Hematopoietic multipotent progenitor cell (in vitro differentiated cells): ENCODE measurements at regions not wholly inside any gene's neighbourhood (a gene's known extent, or its start where the extent isn't known, plus 50 kb on each side); places are given as distances from the start of the nearest gene placed in this dataset.
"Not testable (repeated sequence)": the region's sequence is repeated elsewhere in the genome, so short reads cannot be mapped to it uniquely, and the experiment has no call there.

Experiments
- DNase-seq, 3 donors: peaks; one replicate each; pipeline ENCODE4 v3.0.0-alpha.2; 2011 to 2015; ENCODE audit warnings: low read depth in 2 of 3, low spot score in 2 of 3

DNA sequence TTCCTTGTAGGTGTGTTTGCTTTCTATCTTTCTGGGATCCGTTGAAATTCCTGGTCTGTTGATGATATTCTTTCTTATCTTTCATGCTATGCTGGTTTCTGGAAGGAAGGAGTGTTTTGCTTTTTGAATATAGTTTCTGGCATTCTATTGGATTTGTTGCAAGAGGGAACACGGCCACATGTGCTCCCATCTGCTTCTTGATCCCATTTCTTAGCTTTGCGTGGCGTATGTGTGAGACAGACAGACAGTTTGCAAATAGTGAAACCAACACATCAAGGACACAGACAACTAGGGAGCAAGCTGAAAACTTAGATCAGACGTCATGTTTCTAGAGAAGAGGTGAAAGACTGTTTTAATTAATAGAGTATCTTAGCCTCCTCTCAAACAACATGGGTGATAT lies 261.9 kb upstream of the PUDP start:
- no peak for DNase-seq

DNA sequence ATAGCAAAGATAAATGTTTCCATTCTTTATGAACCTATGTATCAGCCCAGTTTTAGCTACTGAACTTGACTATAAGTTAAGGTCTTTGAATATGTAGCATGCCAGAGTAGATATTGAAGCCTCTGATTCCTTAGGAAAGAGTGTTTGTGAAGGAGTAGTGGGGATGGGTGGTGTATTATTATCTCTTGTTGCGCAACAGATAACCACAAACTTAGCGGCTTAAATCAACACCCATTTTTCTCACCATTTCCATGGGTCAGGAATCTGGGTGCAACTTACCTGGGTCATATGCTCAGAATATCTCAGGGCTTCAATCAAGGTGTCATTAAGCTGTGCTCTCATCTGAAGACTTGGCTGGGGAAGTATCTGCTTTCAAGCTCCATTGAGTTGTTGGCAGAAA lies 251.4 kb upstream of the PUDP start:
- DNase-seq: no peak

DNA sequence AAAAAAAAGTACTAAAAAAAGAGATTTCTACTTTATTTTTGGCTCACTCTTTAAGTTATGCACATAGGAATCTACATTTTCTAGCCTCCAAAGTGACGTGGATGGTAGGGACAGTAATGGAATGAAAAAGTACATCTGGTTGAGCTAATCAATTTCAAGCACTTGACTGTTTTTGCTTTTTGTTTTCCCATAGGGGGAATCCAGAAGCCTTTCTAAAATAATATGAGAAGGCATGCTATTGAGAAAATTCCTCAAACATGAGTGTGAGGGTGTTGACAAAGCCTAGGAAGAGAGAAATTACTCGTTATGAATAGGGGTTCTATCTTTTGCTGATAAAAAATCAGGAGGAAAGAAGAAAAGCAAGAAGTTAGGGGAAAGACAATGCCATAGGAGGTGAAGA lies 242.5 kb upstream of the PUDP start:
- DNase-seq: no peak

DNA sequence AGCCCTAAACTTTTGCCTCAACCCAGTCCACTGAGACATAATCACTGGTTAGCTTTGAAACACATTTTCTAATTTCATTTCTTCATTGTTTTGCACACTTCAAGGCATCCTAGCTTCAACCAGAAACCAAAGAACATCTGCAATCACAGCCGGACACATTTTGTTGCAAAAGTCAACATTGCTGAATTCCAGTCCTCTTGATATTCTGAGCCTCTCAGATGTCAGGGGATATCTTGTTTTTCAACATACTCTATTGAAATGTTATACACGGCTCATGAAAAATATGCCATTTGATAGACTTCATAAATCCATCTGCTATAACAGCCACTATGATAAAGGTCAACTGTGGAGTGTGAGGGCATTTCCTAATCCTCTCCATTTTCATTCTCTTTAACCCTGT lies 241.6 kb upstream of the PUDP start:
- DNase-seq: no peak

DNA sequence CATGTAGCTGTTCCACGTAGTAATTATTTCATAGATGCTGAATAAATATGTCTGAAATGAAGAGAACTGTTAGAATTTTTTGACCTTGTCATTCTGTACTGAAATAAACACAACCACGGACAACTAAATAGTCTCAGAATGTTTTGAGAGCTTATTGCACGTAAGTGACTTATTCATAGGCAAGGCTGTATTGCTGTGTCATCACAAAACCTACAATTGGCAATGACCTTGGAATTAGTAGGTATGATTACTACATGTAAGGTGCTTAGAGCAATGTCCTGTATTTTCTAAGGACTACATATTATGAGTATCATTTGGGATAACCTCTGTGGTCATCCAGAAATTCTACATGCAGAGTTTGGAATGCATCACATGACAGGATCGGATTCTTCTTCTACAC lies 237.2 kb upstream of the PUDP start:
- no peak for DNase-seq

DNA sequence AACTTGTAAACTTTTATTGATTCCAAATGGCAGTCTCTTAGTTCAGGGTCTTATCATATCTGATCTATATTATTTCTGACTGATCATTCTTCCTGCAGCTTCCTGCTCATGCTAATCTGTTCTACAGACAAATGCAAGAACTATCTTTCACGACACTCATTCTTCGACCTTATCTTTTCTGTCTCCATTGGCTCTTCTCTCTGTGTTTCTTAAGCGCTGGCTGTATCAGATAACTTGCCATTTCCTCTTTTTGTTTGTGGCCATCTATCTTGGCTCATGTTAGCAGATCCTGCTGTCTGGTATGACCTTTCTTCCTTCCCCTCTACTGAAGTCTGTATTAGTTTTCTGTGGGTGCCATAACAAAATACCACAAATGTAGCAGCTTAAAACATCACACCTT lies 230.5 kb upstream of the PUDP start:
- no peak for DNase-seq

DNA sequence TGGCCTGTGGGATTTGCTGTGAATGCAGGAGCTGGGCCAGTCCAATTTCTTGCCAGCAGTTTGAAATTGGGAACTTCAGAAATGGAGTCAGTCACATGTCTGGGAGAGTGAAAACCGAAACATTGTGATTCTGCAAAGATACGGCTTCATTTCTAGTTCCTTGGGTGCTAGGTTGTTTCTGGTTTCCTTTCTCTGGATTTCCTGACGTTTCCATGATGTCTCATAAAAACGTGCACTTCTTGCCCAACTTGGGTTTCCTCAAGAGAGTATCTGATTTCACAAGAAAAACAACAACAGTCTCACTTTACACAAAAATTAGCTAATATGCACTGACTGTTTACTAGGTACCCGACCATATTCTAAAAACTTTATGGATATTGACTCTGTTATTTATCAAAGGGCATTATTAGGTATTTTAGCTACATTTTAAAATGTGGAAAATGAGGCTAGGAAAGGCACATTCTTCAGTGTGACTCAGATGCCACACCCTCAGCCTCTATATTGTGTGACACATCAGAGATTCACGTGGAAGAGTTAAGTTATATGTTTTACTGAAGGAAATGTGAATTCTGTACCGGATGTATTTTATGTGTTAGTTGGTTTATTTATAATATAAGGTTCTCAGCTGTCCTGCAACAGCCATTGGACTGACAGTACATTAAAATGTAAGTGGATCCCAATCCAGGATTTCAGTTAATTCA lies 225.0 kb upstream of the PUDP start:
- no peak for DNase-seq

DNA sequence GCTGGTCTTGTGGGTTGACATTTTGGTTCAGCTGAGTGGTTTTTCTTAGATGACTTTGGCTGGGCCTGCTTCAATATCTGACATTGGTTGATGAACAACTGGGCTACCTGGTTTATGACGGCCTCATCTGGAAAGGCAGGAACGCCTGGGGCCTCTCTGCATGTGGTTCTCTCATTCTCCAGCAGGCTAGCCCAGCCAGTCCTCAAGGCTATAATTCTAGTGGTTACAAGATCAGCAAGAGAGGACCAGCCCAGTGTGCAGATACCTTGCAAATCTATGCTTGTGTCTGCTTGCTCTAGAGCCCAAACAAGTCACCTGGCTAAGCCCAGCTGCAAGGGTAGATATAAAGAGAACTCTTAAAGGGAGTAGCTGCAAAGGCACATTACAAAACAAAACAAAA lies 214.2 kb upstream of the PUDP start:
- no peak for DNase-seq

DNA sequence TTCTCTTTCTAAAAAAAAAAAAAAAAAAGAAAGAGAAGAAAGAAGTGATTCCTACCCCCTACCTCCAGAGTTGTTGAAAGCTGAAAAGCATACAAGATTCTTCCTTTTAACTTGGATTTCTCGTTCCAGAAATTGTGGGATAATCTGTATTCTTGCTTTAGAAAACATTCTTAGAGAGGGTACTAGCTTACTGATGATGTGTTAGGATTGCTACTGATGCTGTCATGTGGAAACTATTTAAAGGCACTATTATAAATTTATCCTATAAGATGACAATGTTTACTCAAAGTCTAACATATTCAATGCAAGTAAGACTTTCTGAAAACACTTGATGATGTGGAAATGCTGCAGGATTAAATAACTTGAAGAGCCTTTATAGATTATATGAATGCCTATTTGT lies 204.0 kb upstream of the PUDP start:
- no peak for DNase-seq

DNA sequence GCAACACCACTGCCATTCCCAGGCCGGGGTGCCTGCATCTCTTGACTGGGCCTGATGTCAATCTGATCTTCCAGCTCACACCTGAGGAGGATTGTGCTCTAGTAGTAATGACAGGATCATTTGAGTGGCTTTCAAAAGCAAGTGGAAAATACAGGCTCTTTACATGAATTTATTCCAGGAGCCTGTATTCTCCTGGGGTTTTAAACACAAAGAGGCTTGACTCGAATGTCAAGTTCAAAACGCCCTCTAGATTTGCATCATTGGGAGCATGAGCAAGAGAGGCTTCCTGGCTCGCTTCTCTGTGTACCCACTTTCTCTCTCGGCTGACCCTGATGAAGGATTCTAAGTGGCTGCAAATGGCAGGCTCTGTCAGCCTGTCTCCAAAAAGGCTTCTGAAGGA lies 199.5 kb upstream of the PUDP start:
- no peak for DNase-seq

DNA sequence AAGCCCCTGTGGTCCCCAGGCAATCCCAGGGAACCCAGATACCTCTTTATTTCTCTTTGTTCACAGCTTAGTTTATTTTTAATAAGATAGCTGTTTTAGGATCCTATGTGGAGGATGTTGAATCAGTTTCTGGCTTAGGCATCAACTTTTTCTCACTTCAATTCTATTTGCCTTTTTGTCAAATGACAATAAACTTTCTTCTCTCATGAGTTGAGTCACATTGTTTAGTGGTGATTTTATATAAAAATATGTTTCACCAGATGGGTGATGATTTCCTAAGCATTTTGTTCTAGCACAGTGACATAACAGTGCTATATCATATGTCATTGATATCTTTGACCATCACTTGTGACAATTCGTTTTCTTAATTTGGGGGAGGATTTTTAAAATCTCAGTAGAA lies 198.1 kb upstream of the PUDP start:
- no peak for DNase-seq

DNA sequence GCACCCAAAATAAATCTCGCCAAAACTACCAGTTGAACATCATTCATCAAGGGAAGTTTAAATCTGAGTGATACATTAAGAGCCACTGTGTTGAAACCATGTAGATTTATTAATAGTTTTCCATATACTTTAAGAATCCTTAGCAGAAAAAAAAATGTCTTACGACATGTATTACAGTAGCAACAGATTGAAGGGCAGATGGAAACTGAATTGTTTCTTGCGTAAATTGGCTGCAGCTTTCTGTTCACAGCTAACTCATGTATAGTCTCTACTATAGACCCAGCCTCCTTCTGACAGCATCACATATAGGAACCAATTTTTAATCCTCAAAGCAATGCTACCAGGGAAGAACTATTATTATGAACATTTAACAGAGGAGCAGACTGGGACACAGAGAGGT lies 195.2 kb upstream of the PUDP start:
- no peak for DNase-seq

DNA sequence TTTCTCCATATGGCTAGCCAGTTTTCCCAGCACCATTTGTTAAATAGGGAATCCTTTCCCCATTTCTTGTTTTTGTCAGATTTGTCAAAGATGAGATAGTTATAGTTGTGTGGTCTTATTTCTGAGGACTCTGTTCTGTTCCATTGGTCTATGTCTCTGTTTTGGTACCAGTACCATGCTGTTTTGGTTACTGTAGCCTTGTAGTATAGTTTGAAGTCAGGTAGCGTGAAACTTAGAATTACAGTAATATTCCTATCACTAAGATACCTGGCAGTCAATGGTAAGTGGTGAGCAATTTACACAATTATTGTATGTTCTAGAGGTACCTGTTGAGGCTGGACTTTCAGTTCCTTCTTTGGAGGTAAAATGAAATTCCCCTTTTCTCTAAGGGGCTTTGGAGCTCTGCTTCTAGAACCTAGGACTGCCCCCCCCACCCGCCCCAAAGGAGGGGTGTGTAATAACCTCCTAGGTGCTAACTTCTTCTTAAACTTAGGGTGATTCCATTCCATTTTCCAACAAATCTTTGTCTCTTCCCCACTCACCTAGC lies 187.9 kb upstream of the PUDP start:
- not testable (repeated sequence) for DNase-seq

DNA sequence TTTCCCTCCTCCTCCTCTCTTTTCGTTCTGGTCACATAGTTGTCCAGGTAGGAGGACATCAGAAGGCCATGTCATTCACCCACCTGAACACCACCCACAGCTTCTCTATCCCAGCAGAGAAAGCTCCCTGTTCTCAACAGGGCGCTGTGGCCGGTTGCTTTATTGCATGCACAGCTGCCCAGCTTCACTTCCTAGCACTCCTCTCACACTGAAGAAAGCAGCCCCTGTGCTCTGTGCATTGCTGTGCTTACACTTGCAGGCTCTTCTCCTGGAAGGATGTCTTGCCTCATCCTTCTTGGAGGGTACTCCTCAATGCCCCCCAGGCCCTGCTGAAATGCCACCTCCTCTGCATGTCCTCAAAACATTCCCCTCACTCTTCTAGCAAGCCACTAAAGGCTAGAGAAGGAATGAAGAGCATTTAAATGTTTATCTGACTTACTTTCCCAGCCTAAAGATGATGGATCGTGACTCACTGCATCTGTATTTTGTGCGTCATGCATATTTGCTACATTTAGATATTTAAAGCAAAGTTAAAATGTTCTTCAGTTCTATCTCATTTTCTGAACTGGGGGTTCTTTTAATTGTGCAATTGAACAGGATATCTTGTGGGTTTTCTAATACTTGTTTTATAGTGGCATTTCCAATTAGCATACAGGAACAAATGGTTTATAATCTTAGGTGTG lies 186.4 kb upstream of the PUDP start:
- no peak for DNase-seq

DNA sequence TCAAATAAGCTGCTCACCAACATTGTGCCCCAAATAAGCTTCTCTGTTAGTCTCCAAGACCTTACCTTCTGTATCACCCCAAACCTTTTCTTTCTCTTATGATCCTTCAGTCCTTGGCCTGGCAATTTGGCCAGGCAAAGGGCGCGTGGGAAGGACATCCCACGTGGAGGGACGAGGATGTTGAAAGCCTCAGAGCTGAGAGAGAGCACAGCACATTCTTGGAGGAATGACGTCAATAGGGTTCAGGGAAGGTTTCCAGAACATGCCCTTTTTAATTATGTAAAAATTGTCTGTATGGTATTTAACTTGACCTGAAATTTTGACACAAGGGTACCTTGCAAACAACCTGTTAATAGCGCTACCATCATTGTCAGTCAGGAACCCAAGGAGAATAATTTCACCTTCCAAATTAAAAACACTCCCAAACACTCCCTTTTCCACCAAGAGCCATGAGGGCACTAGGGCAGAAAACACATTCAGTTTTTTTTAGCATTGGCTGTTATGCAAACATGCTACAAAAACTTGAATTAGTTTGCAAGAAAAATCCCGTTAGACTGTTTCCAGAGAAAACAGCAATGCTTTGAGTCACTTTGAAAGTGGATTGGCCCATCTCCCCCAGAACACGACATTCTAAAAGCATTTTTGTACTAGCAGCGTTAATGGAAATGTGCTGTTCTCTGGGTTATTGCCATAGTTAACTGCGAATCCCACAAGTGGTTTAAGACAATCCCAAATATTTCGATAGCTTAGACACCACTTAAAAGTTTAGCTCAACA lies 183.2 kb upstream of the PUDP start:
- no peak for DNase-seq

DNA sequence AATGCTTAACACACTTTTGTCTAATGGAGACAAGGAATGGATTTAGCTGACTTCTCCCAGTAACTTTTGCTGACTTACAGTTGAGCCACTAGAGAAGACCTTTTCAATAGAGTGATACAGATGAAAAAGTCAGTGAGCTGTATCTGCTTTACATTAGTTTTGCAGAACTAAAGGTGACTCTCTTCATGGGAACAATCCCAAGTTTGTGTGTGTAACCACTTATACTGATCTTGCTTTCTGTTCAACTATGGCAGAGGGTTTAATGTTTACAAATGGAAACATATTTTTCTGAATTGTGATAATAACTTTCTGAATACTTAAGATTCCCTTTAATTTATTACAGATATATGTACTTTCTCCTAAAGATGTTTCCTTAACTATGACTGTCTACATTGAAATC lies 182.6 kb upstream of the PUDP start:
- no peak for DNase-seq

DNA sequence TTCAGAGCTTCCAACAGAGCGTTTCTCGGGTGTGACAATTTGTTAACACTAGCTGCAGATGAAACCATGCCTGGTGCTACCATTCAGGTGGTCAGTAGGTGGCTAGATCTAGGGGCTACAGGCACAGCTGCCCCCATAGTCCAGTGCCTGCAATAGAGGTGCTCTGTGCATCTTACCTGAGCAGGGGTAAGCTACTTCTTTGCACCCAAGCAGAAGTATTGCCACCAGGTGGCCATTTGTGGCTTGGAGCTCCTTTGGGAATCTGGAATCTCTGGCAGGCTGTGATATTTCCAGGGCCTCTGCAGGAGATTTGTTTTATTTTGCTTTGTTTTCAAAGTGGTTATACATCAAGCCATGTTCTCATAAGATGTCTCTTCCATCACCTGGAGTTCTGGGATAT lies 170.7 kb upstream of the PUDP start:
- DNase-seq: no peak

DNA sequence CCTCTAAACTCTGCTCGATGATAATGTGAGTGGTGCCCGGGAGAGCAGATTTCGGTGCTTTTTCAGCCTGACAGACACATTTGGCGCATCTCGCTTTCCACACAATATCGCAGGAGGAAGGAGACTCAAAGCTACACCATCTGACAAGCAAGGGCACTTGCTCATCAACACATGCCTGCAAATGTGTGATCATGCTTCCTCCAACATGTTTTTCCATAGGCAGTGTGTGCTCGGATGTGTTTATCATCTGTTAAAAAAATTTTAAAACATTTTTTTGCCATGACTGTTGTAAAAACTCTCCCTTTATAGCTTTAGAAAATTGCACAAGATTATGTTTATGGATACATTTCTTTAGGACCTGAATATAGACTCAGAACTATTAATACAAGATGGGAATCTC lies 170.3 kb upstream of the PUDP start:
- DNase-seq: no peak

DNA sequence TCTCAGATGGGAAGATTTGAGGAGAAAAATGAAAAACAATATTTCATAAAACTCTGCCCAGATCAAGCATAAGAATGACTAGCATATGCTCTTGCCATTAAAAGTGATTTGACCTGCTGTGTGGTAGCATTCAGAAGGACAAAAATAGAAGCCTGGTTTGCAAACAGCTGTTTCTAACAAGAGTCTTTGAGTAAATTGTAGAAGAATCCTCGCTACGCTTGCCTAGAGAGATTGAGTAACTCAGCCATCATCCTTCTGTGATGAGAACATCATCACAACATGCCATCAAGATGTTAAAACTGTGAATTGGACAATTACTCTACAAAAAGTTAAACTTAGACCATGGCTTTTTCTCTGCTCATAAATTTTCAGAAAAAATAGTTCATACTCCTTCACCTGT lies 168.9 kb upstream of the PUDP start:
- no peak for DNase-seq

DNA sequence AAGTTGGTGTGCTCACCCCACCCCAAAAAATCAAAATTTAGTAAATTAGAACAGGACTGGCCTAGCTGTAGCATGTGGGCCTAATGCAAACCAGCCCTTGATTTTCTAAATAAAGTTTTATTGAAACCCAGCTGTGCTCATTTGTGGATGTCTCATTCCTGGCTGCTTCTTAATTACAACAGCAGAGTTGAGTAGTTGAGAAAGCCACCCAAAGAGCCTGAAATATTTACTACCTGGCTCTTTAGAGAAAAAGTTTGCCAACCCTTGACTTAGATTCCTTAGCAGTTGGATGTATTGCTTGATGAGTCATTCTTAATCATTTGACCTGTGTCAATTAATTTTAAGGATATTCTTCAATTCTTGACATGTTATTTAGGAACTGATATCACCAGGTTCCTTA lies 168.3 kb upstream of the PUDP start:
- DNase-seq: no peak

DNA sequence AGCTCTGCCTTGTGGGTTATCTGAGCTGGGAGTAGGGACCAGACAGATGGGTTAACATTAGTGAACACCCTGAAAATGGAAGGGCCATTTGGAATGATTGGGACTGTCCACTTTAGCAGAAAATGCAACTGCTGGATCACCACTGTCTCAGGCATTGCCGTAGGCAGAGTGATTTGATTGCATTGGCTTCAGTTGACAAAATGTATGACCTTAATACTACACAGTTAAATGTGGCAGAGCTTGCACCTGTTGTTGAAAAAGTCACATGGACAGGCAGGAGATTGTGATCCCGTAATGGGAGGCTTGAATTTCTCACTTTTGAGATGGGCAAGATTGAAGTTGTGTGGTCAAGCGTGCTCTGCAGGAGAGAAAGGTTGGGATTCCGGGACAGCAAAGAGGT lies 166.5 kb upstream of the PUDP start:
- no peak for DNase-seq

DNA sequence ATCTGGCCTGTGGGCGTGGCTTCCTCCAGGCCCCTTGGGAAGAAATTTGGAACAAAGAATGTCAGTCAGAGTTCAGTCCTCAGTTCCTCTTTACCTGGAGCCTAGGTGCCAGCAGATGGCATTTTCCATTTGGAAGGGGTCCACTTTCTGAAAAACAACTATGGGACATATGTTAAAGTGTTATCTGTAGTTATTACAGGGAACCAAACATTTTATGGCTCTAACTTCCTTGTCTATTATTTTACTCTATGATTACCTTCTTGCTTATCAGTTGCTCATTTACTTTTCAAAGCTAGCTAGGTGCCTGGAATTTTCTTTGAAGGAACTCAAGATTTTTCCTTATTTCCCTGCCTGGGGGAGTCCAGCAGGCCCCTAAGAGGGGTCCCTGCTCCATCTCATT lies 159.8 kb upstream of the PUDP start:
- no peak for DNase-seq
